Non-pigmented ciliary epithelial cell (primary cell): ENCODE measurements at regions not wholly inside any gene's neighbourhood (a gene's known extent, or its start where the extent isn't known, plus 50 kb on each side); places are given as distances from the start of the nearest gene placed in this dataset.
A peak's percentile ranks its signal among the peaks of the same experiment; 100 is the strongest.

ENCODE experiments used
- DNase-seq: peaks from one replicate; pipeline ENCODE4 v3.0.0-alpha.2; 2010; ENCODE audit warnings: low read depth

- DNase-seq = no peak
These were observed 119.5 kb upstream of the TNRC6C start for GRCh38 chr17:77838748-77839697.

- DNase-seq = no peak
These were observed 118.6 kb upstream of the TNRC6C start for GRCh38 chr17:77839698-77840512.

GRCh38 chr17:77840513-77841165 lies 117.9 kb upstream of the TNRC6C start:
- no peak for DNase-seq

GRCh38 chr17:77841742-77842527 lies 116.6 kb upstream of the TNRC6C start:
- no peak for DNase-seq

- no peak for DNase-seq
These were observed 115.9 kb upstream of the TNRC6C start for GRCh38 chr17:77842528-77843147.

GRCh38 chr17:77843255-77843895 lies 115.1 kb upstream of the TNRC6C start:
- DNase-seq = peak; percentile 63

- DNase-seq = no peak
These were observed 114.6 kb upstream of the TNRC6C start for GRCh38 chr17:77843896-77844295.

- no peak for DNase-seq
These were observed 113.8 kb upstream of the TNRC6C start for GRCh38 chr17:77844681-77845080.

GRCh38 chr17:77845541-77846225 lies 112.8 kb upstream of the TNRC6C start:
- no peak for DNase-seq

- DNase-seq = no peak
These were observed 111.9 kb upstream of the TNRC6C start for GRCh38 chr17:77846531-77847085.

- no peak for DNase-seq
These were observed 111.0 kb upstream of the TNRC6C start for GRCh38 chr17:77847221-77848085.

- DNase-seq = no peak
These were observed 110.2 kb upstream of the TNRC6C start for GRCh38 chr17:77848257-77848656.

GRCh38 chr17:77849239-77849638 lies 109.3 kb upstream of the TNRC6C start:
- DNase-seq = no peak

- no peak for DNase-seq
These were observed 106.6 kb upstream of the TNRC6C start for GRCh38 chr17:77851921-77852320.

GRCh38 chr17:77852731-77853130 lies 105.8 kb upstream of the TNRC6C start:
- no peak for DNase-seq

GRCh38 chr17:77853191-77853977 lies 105.1 kb upstream of the TNRC6C start:
- no peak for DNase-seq

- no peak for DNase-seq
These were observed 104.3 kb upstream of the TNRC6C start for GRCh38 chr17:77854083-77854758.
